NCI-H146 treated with DMSO at 0.1 percent for 48 hours (cell line): ENCODE measurements at regions not wholly inside any gene's neighbourhood (a gene's known extent, or its start where the extent isn't known, plus 50 kb on each side); places are given as distances from the start of the nearest gene placed in this dataset.

ENCODE experiments used
- DNase-seq: peaks from one replicate; lab custom pipeline; 2025; ENCODE audit not compliant: unreplicated experiment; lab: John Stamatoyannopoulos, UW

- DNase-seq, result no peak
Observed at GRCh38 chrX:16222151-16222550, 54.9 kb downstream of the MAGEB17 start.

DNA sequence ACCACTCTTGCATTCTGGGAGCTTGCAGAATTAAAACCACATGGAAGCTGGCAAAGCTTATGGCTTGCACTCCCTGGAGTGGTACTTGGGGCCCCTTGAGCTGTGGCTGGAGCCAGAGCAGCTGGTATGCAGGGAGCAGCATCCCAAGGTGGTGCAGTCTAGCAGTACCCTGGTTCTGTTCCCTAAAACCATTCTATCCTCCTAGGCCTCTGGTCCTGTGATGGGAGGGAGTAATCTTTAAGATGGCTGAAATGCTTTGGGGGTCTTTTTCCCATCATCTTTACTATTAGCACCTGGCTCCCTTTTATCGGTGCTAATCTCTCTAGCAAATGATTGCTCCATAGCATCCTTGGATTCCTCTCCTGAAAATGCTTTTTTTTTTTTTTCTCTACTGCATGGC lies 56.1 kb downstream of the MAGEB17 start:
- DNase-seq, result no peak

GRCh38 chrX:16239211-16239610 lies 71.9 kb downstream of the MAGEB17 start:
- DNase-seq, result no peak

DNA sequence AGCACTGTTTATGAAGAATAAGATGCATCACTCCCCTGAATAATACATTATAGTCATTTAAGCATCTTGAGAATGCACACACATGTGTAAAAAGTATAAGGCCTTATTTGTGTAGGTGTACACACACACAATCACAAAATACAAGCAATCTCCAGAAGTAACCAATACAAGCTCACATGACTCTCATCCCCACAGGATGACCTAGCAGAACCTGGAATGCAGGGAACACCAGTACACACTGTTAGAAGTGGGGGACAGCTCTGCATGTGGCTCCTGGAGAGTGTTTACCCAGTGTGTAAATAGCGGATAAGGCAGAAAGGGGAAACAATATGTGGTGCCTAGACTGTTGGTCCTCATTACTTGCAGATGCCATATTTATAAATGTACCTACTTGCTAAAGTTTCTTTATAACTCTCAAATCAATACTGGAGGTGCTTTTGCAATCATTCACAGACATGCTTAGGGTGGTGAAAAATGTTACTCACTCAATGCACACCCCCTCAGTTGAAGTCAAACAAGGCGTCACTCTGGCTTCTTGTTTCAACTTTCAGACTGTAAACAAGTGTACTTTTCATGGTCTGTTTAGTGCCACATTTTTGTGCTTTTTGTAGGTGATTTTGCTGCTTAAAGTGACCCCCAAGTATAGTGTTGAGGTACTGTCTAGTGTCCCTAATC lies 73.1 kb downstream of the MAGEB17 start:
- DNase-seq, result no peak

DNA sequence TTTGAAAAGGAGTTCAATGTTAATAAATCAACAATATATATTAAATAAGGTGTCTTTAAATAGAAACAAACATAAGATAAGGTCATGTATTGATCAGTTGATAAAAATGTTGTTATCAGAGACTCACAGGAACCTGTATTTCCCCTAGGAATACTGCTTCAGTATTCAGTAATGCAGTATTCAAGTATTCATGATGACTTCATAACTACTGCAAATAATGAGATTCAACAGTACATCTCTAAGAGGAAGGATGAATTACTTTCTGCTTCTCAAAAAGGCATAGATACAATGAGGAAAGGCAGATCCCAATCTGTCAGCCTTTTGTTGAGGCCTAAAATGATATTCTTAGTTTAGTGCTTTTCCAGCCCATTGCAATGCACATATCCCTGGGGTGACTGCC lies 73.7 kb downstream of the MAGEB17 start:
- DNase-seq, result no peak

DNA sequence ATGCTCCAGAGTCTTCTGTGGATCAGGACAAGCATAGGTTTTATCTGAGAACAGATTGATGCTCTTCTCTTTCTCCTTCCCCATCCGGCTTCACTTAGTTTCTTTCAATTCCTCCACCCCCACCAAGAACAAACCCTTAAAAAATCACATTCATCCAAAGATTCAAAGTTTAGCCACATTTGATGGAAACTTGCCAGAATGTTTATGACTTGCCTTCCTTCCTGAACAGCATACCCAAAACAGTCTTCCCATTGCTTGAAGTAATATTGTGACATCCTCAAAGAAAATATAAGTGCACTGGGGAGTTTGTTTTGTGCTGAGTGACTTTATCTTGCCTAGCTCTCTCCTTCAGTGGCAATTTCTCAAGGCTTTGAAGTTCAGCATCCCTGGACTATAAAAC lies 83.0 kb downstream of the MAGEB17 start:
- no peak for DNase-seq

DNA sequence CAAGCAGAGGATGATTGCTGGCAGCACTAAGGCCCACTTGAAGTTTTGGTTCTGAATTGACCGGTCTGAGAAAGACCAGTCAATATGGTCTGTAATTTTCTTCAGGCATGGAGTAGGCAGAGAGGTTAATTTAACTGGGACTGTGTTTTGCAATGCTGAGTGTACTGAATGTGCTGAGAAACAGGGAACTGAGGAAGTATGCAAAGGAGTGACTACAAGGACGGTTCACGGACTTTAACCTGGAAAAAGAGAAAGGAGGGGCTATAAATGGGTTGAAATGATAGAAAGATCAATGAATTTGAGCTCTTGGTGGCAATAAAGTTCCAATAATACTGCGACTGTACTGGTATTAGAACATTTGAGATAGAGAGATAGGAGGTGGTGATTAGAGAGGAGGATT lies 84.5 kb downstream of the MAGEB17 start:
- DNase-seq, result no peak

GRCh38 chrX:16258882-16259281 lies 91.6 kb downstream of the MAGEB17 start:
- no peak for DNase-seq

- DNase-seq, result no peak
Observed at GRCh38 chrX:16267431-16267830, 100.2 kb downstream of the MAGEB17 start.

DNA sequence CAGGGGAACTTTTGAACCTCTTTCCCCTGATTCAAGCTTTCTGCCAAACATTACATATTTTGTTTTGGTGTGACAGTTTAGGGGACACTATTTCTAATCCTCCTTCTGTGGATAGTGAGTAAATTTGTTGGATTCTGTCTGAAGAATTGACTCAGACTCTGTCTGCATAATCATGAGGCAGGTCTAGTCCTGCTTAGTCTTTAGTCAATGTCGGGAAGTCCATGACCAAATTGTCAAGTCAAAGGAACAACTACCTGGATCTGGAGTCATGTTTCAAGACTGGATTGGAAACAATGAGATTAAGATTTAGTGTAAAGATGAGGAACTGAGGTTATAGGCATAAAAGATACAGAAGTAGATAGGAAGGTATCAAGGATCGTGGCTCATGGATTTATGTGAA lies 100.9 kb downstream of the MAGEB17 start:
- no peak for DNase-seq

DNA sequence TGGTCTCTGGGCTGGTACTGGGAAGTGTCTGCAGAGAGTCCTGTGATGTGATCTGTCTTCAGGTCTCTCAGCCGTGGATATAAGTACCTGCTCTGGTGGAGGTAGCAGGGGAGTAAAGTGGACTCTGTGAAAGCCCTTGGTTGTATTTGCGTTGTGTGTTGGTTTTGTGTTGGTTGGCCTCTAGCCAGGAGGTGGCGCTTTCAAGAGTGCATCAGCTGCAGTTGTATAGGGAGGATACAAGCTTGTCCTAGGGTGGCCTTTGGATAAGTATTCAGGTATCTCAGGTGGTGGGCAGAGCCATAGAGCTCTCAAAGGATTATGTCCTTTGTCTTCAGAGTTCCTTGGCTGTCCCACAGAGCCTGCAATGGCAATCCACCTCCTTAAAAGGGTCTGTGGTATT lies 111.6 kb downstream of the MAGEB17 start:
- DNase-seq, result no peak

DNA sequence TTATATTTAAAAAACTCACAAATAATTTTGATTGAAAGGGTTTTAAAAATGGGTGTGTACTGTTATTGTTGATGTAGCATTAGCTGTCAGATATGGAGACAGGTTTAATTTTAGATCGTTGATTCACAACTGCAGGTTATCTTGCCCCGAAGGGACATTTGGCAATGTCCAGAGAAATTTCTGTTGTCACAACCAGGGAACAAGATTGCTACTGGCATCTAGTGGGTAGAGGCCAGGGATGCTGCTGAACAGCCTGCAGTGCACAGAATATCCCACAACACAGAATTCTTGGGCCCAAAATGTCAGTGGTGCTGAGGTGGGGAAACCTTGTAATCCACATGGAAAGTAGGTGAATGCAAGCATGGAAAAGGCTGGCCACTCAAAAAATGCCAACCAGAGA lies 114.9 kb downstream of the MAGEB17 start:
- DNase-seq, result no peak

DNA sequence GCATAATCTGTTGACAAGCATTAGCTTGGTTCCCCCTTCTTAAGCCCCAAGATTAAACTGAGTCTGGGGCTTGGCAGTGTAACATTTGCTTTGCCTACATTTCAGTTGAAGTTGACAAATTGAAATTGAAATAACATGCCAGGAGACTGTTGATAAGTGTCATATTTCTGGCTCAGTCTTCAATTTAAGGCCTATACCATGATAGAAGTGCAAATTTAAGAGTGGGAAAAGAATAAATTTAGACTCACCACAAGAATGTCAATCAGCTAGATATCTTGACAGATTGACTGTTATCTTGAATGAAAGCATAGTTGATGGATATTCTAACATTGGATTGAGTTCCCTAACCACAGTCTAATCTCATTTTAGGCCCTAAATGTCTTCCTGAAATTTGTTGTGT lies 117.6 kb downstream of the MAGEB17 start:
- DNase-seq, result no peak

DNA sequence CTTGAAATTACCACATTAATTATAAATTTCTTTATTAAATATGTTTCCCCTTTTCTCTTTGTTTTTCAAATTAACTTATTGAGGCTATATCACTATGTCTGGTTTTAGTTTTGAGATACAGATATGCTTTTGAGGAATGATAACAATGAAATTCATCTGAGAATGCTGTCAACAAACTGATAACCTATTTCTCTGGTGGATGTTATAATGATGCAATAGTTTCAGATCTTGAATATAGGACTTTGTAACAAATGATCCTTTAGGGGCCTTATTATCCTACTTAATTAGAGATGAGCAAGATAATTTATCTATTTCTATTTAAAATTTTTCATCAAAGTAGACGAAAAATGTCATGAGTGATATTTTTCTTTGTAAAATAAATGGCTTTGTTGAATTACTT lies 123.7 kb downstream of the MAGEB17 start:
- no peak for DNase-seq

GRCh38 chrX:16300831-16301230 lies 133.6 kb downstream of the MAGEB17 start:
- no peak for DNase-seq

GRCh38 chrX:16304751-16305150 lies 137.5 kb downstream of the MAGEB17 start:
- DNase-seq, result no peak

- no peak for DNase-seq
Observed at GRCh38 chrX:16305187-16305586, 137.9 kb downstream of the MAGEB17 start.

- no peak for DNase-seq
Observed at GRCh38 chrX:16307950-16308349, 140.7 kb downstream of the MAGEB17 start.

DNA sequence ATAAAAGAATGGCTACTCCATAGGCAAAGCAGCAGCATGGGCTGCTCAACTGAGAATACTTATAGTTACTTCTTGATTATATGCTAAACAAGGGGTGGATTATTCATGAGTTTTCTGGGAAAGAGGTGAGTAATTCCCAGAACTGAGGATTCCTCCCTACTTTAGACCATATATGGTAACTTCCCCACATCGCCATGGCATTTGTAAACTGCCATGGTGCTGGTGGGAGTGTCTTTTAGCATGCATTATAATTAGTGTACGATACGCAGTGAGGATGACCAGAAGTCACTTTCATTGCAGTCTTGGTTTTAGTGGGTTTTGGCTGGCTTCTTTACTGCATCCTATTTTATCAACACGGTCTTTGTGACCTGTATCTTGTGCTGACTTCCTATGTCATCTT lies 141.5 kb downstream of the MAGEB17 start:
- no peak for DNase-seq

- no peak for DNase-seq
Observed at GRCh38 chrX:16310326-16310725, 143.0 kb downstream of the MAGEB17 start.

DNA sequence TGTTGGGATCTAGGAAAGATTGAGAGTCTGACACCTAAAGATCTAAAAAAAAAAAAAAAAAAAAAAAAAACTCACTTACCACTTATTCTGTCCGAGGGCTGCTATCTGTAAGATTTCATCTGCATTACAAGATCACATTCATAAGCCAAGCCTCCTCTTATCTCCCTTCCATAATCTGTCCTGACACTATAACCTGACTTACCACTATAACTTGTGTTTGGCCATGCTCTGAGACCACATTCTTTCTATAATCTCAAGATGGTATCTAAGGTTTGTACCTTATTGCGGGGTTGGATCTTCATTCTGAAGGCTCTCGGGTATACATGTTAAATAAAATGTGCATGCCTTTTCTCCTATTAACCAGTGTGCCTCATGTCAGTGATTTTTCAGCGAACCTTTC lies 144.4 kb downstream of the MAGEB17 start:
- no peak for DNase-seq

- no peak for DNase-seq
Observed at GRCh38 chrX:16312761-16313623, 145.7 kb downstream of the MAGEB17 start.

DNA sequence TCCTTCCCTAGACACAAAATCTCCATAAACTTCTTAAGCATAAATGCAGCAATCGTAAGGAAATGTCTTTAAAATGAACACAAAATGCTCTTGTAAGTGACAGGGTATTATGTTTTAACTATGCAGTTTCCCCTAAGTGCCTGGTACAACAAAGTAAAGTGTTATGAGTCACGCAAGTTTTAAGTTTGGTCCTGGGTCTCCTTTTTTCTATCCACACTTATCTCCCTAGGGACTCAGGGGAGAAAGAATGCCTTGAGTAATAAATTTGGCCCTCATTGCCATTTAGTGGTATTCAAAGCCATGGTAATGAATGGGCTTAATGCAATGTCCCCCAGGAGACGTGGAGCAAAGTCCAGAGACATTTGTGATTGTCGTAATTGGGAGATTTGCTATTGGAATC lies 149.1 kb downstream of the MAGEB17 start:
- no peak for DNase-seq
